HG02678 (cell line): ENCODE measurements at regions not wholly inside any gene's neighbourhood (a gene's known extent, or its start where the extent isn't known, plus 50 kb on each side); places are given as distances from the start of the nearest gene placed in this dataset.

Experiments used
- ATAC-seq: cut with Tn5 transposase; IDR thresholded peaks from one replicate; pipeline ENCODE4 v1.9.1; 2021; ENCODE audit warnings: mild to moderate bottlenecking, moderate library complexity; ENCODE audit not compliant: unreplicated experiment

- ATAC-seq = no peak
Measured at GRCh38 chr20:48468571-48468970, 359.2 kb downstream of the PREX1 start.

- no peak for ATAC-seq
Measured at GRCh38 chr20:48467622-48468021, 360.2 kb downstream of the PREX1 start.

- ATAC-seq = no peak
Measured at GRCh38 chr20:48465271-48465670, 362.5 kb downstream of the PREX1 start.

GRCh38 chr20:48463916-48464315 is 363.9 kb downstream of the PREX1 start:
- ATAC-seq = no peak

- no peak for ATAC-seq
Measured at GRCh38 chr20:48463096-48463720, 364.6 kb downstream of the PREX1 start.

- ATAC-seq = no peak
Measured at GRCh38 chr20:48461735-48462119, 366.1 kb downstream of the PREX1 start.

- no peak for ATAC-seq
Measured at GRCh38 chr20:48461091-48461734, 366.6 kb downstream of the PREX1 start.

- no peak for ATAC-seq
Measured at GRCh38 chr20:48460681-48461080, 367.1 kb downstream of the PREX1 start.

- no peak for ATAC-seq
Measured at GRCh38 chr20:48459722-48460395, 367.9 kb downstream of the PREX1 start.

GRCh38 chr20:48458601-48459385 is 369.0 kb downstream of the PREX1 start:
- no peak for ATAC-seq

- no peak for ATAC-seq
Measured at GRCh38 chr20:48458003-48458377, 369.8 kb downstream of the PREX1 start.

GRCh38 chr20:48457193-48458002 is 370.4 kb downstream of the PREX1 start:
- ATAC-seq = no peak

- no peak for ATAC-seq
Measured at GRCh38 chr20:48456366-48457192, 371.2 kb downstream of the PREX1 start.

GRCh38 chr20:48455651-48456365 is 372.0 kb downstream of the PREX1 start:
- ATAC-seq = no peak

GRCh38 chr20:48454671-48455490 is 372.9 kb downstream of the PREX1 start:
- ATAC-seq = no peak

GRCh38 chr20:48453477-48454093 is 374.2 kb downstream of the PREX1 start:
- ATAC-seq = no peak

GRCh38 chr20:48451401-48451800 is 376.4 kb downstream of the PREX1 start:
- ATAC-seq = no peak
